OCI-LY1 (cell line): ENCODE measurements at regions not wholly inside any gene's neighbourhood (a gene's known extent, or its start where the extent isn't known, plus 50 kb on each side); places are given as distances from the start of the nearest gene placed in this dataset.

Experiments
- EZH2 ChIP-seq: fragments of 200-600 bp; sonication (generic), shearing (Covaris generic); IDR thresholded peaks from 2 replicates; pipeline ENCODE4 v1.8.0; 2017; ENCODE audit warnings: borderline replicate concordance, mixed run types, mild to moderate bottlenecking, antibody characterized with exemption, low read length, moderate library complexity, mixed read lengths
- TF ChIP-seq, protein P1 (sequence below): fragments of 200-600 bp; sonication (generic), shearing (Covaris generic); IDR thresholded peaks from 2 replicates; pipeline ENCODE4 v1.5.1; 2017; ENCODE audit warnings: mild to moderate bottlenecking, antibody characterized with exemption, low read length, moderate library complexity, mixed read lengths

- TF ChIP-seq, protein P1, sequence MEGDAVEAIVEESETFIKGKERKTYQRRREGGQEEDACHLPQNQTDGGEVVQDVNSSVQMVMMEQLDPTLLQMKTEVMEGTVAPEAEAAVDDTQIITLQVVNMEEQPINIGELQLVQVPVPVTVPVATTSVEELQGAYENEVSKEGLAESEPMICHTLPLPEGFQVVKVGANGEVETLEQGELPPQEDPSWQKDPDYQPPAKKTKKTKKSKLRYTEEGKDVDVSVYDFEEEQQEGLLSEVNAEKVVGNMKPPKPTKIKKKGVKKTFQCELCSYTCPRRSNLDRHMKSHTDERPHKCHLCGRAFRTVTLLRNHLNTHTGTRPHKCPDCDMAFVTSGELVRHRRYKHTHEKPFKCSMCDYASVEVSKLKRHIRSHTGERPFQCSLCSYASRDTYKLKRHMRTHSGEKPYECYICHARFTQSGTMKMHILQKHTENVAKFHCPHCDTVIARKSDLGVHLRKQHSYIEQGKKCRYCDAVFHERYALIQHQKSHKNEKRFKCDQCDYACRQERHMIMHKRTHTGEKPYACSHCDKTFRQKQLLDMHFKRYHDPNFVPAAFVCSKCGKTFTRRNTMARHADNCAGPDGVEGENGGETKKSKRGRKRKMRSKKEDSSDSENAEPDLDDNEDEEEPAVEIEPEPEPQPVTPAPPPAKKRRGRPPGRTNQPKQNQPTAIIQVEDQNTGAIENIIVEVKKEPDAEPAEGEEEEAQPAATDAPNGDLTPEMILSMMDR: no peak
- no peak for TF ChIP-seq EZH2
These were observed 79.4 kb downstream of the PJA1 start for GRCh38 chrX:69085826-69086225.
